Activated naive CD4-positive, alpha-beta T cell treated with Interleukin-2 at 50 U/mL for 16 hours (primary cell): ENCODE measurements at regions not wholly inside any gene's neighbourhood (a gene's known extent, or its start where the extent isn't known, plus 50 kb on each side); places are given as distances from the start of the nearest gene placed in this dataset.

Experiments
- DNase-seq: peaks from one replicate; pipeline ENCODE4 v3.0.0-alpha.2; 2020

DNA sequence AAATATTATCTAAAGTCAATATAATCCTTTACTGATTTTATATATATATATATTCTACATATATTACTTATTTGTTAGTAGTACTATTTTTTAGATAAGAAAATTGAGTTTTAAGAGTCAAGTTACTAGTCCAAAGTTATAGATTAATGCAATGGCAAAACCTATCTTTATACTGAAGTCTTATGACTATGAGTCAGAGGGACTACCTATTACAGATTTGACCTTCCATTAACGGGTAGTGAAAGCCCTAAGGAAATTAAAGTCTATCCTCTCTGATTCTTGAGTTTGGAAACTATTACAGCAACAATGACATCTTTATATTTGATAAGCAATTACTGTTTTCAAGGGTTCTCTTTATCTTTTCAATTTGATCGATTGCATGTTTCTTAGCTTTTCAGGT lies 315.8 kb downstream of the CASP12 start:
- DNase-seq, result no peak

DNA sequence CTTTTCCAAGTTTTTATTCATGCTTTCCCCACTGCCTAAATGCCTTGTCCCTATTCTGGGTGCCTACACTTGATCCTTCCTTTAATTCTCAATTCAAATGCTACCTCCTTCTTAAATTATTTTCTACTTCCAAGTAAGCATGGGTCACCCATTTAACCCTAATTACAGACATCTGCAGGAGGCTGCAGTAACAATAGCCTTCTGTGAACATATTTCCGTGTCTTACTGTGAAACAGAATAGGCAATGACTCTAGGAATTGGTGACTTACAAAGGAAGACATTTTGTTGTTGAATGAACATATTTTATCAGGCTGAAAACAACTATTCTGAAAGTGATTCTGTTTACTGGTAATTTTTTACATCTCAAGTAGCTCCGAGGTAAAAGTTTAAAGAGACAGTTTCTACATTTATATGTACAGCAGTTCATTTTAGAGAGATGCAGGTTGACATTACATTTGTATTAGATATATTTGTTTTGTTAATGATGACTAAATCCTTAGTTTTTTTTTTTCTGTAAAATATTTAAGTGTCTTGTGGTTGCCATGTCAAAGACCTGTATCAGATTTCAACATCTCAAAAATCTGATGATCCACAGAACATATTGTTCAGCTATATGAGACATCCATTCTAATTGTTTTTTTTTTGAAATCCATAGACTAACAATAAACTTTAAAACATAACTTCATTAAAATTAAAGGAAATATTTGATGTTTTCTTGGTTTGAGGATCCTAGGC lies 316.8 kb downstream of the CASP12 start:
- no peak for DNase-seq

DNA sequence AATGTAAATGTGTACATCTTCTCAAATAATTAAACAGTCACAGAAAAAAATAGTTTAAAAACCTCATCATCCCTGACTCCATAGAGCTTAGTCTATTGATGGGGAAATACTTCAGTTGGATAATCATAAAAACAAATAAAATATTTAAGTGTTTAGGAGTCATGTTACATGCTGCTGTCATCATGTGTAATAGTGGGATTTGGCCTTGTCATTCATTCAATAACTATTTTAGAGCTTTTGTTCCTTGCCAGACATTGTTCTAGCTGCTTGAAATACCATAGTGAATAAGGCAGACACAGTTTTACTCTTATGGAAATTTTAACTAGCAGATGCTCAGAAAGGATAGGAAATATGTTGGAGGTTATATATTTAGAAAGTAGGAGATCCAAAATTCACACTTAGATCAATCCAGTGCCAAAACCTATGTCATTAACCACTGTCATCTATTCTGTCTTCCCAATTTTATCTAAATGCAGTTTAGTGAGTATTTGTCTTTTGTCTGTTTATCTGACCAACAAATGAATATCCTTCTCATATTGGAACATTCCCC lies 324.7 kb downstream of the CASP12 start:
- no peak for DNase-seq

DNA sequence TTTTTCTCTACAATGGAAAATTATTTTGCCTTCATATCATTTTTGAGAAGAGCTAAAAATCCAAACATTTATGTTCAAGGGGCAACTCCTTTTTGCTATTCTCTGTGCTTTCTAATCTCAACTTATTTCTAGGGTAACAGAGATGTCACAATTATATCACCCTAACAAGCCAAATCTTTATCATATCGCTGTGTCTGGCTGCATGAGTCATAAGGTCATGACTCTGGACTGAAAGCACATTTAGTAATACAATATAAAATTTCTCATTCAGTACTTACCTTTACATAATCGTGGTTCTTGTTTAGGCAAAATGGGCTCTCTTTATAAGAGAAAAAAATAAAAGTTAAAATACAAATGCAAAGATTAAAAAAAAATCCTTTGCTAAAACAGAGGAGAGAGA lies 326.0 kb downstream of the CASP12 start:
- no peak for DNase-seq

DNA sequence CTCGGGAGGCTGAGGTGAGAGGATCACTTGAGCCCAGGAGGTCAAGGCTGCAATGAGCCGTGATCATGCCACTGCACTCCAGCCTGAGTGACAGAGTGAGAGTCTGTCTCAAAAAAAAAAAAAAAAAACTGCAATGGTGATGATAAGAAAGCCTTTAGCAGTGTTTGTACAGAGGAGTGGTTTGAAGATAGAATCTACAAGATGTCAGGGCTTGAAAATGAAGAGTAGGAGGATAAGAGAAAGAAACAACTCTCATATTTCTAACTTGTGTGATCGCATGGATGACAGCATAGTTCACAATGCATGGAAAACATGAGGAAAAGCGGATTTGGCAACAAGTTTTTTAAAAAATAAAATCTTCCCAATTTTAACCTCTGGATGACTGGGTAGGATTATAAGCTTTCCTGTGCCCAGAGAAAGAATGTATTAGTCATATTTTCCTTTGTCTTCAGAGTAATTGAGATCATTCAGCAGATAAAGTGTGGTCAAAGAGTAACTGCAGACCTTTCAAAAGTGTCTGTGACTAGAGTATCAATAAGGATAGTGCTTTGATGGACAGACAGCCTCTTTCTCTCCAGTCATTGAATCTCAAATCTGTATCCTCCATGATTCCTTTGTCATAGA lies 328.1 kb downstream of the CASP12 start:
- no peak for DNase-seq

DNA sequence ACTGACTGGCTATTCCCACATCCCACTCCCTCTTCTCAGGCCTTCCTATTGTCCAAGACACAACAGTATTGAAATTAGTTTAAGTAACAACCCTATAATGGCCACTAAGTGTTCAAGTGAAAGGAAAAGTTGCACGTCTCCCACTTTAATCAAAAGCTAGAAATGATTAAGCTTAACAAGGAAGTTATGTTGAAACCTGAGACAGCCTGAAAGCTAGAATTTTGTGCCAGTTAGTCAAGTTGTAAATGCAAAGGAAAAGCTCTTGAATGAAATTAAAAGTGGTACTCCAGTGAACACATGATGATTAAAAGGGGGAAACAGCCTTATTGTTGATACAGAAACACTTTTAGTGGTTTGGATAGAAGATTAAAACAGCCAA lies 332.7 kb downstream of the CASP12 start:
- DNase-seq, result no peak

DNA sequence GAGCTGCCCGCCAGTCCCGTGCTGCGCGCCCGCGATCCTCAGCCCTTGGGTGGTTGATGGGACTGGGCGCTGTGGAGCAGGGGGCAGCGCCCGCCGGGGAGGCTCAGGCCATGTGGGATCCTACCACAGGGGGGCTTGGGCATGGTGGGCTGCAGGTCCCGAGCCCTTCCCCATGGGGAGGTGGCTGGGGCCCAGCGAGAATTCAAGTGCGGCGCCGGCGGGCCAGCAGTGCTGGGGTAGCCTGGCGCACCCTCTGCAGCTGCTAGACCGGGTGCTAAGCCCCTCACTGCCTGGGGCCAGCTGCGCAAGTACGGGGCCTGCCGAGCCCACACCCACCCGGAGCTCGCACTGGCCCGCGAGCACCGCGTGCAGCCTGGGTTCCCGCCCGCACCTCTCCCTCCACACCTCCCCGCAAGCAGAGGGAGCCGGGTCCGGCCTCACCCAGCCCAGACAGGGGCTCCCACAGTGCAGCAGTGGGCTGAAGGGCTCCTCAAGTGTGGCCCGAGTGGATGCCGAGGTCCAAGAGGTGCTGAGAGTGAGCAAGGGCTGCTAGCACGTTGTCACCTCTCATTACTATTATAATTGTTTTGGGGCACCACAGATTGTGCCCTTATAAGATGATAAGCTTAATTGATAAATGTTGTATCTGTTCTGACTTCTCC lies 333.2 kb downstream of the CASP12 start:
- no peak for DNase-seq

DNA sequence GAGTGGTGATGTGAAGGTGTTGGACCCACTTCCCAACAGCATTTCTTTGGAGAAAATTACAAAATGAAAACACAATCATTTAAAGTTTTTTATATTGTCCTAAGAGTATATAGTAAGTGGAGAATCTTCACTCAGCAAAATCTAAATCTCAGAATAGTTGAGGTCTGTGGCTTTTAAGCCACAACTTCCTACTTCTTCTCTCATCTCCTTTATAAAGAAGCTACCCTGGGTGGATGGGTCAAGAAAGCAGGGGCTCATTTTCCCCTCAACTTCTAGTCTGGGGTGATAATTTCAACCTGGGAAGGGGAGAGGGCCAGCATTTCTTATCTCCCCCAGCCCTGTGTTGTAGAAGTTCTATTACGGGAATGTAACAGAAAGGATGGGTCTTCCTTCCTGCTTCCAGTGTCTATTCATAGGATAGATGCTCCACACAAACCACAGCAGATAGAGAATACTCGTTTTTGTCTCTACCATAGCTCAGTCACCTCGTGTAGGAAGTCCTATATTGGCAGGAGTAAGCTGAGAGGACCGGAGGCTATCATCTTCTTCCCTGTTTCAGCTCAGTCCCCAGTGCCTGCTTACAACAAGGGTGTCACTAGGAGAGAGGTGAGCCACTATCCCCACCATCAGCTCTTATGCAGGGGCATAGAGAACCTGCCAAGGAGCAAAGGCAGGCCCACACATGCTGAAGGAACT lies 341.5 kb downstream of the CASP12 start:
- no peak for DNase-seq

DNA sequence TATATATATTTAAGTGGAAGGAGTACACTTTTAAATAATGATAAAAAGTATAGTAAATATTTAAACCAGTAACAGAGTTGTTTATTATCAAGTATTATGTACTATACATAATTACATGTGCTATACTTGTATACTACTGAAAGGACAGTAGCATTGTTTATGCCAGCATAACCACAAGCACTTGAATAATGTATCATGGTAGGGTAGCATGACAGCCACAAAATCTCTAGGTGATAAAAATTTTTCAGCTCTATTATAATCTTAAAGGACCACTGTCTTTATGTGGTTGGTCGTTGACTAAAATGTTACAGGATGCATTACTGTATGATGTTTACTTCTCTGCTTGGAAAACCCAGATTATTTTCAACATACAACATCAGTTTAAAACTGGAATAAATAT lies 349.2 kb downstream of the CASP12 start:
- no peak for DNase-seq

DNA sequence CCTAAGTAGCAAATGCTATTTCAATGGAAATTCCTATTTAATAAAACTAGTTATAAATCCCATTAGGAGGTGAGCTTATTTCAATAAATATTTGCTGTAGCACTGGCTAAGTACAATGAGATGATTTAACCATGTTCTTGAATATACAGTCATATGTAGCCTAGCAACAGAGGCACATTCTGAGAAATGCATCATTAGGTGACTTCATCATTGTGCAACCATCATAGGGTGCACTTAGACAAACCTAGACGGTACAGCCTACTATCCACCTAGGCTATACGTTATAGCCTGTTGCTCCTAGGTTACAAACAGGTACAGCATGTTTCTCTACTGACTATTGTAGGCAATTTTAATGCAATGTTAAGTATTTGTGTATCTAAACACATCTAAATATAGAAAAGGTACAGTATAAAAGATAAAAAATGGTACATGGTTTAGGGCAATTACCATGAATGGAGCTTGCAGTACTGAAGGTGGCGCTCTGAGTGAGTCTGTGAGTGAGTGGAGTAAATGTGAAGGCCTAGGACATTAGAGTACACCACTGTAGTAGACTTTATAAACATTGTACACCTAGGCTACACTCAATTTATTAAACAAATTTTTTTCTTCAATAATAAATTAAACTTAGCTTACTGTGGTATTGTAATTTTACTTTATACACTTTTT lies 350.1 kb downstream of the CASP12 start:
- DNase-seq, result no peak

DNA sequence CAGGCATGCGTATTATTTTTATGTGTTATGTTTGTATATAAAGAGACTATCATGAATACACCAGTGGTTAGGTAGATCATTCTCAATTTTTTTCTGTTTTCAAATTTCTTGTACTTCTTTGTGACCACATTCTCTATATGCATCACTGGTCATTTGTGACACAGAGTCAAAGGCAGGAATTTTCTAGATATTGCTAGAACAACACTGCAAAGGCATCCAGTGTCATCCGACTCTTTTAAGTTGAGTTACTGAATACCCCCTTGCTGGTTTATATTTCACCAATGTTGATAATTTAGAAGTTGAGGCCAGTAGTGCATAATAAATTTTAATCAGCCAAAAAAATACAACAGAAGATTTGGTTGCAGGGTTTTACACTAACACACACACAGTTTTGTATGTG lies 351.8 kb downstream of the CASP12 start:
- DNase-seq, result no peak

DNA sequence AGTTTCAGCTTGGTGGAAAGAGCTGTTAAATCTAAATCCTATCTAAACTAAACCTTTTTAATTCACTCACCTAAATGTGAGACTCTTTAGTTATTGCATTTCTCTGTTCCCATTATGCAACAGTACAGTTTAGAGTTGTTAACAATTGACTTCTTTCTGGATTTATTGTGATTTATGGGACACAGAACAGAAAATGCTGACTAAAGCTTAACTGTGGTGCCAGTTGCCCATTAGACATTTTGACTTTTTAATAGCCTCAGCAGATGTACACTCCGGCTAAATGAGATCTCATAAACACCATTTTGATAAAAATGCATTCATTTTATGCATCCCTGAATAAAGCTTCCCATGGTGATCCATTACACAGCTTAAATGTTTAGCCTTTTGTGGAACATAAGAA lies 356.6 kb downstream of the CASP12 start:
- no peak for DNase-seq

DNA sequence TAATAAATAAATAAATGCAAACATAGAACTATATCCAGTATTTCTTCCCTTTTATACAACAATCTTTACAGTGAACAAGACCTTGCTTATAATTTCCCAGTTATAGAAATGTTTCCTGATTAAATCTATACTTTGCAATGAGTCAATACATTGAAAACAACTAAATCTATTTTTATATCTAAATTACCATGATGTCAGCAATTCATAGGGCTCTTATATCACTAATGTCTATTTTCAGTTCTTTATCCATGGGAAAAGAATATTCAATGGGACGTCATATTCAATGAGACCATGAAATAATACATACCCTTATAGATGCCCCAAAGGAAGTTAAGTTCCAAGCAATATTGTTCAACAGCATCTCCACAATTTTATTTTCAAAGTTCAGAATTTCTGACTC lies 359.9 kb downstream of the CASP12 start:
- no peak for DNase-seq

DNA sequence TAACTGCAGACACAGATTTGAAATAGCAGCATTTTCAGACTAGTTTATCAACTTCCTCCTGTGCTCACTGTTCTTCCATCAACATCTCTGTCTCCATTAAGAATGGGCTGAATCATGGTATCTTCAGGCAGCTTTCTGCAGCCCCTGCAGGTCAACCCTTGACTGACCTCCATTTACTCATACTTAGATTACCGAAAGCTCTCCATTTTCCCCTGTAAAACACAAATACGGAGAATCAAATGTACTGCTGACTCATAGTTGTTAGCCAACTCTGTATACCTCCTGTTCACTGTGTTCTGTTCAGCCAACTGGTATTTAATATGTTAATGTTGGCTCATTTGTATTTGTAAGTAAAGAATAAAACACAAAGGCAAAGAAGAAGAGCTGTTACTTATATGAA lies 364.0 kb downstream of the CASP12 start:
- no peak for DNase-seq

DNA sequence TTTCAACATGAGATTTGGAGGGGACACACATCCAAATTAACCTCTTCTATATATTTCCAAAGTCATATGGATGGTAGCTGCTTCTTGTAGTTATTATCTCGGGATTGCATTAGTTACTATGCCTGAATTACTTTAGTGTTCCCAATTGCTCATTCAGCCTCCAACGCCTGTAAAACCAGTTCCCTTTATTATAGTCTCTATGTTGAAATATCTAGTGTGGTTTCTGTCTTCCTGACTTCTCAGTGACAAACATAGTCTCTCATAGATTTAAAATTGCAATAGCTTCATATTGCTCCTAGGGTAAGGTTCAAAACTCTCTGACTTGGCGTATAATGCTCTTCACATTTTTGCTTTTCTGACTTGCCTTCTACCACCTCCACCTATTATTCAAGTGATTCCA lies 366.4 kb downstream of the CASP12 start:
- DNase-seq, result no peak

DNA sequence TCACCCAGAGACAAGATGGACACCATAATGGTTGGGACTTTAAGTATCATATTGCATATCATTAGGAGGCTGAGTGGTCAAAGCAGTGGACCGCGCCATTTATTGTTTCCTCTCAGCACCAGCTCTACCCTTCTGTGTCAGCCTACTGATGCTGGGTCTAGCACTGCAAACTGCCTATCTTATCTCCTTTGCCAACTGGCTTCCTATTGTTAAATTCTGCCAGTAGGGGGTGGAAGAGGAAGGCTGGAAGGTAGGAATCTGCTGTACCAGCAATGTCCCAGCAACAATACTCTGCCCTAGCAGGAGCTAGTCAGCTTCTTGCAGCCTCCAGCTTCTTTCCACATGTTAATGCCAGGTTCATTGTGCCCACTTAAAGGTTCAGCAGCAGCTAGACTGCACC lies 367.1 kb upstream of the PDGFD start:
- DNase-seq, result no peak

DNA sequence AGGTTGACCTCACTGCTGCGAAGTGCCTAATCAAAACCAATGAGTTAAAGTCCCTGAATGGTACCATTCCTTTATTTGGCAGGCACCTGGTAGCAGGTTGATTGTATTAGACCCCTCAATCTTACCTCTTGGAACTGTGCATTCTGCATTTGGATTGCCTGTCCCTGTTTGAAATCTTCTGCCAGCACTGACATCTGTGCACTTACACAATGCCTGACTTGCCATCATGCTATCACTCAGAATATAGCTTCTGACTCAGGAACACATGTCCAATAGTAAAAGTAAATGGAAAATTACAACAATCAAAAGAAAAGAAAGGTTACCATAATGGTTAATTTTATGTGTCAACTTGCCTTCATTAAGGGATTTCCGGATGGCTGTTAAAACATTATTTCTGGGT lies 366.0 kb upstream of the PDGFD start:
- no peak for DNase-seq

DNA sequence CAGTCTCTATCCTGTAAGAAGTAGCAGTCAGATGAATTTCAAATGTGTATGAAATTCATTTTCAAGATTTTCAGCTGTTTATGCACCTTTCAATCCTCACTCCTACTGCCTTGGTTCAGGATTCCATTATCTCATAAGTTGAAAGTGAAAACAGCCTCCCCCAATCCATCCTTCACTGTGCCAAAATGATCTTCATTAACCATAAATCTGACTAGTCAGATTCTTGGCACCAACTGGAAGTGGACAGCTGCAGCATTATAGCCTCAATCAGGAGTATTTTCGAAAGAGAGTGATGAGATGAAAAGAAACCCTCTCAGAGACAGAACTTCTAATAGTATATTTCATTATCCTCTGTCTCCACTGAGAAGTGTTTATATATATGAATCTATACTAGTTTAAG lies 365.3 kb upstream of the PDGFD start:
- DNase-seq, result no peak

DNA sequence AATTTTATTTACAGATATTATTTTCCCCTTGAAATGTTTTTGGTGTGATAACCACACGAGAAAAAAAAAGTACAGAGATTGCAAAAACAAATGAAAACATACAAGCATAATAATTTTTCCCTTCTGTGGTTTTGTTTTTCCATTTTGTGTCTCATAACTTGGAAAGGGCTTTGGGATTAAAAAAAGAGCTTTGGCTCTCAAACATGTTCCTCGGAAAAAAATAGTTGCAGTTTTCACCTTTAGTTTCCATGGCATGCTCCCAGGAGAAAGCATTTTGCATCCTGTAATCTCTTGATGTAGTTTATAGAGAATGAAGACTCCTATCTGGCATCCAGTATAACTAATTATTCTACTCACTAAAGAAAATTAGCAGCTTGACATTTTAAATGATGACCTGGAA lies 362.1 kb upstream of the PDGFD start:
- no peak for DNase-seq

DNA sequence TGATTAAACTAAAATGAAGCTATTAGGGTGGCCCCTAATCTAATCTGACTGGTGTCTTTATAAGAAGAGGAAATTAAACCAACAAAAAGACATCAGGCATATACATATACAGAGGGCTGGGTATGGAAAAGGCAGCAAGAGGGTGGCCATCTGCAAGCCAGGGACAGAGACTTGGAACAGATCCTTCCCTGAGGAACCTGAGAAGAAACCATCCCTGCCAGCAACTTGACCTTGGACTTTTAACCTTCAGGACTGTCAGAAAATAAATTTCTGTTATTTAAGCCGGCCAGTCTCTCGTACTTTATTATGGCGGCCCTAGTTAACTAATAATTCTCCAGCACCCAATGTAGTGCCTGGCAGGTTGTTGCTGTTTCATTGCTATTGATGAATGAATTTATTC lies 361.5 kb upstream of the PDGFD start:
- no peak for DNase-seq

DNA sequence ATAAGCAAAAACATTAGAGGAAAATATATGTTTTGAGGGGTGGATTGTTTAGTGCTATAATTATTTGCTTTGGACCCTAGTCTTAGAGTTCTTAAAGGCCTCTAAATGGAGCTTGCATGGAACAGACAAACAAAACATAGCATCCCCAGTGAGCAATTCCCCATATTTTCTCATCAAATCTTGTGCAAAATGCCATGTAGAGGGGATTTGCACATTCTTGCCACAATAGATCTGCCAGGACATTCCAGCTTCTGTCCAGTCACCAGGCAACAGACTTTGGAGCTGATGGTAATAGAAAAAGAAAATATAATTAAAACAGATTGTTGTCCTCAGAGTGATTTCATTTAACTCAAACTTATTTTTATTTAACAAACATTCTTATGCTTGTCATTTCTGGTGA lies 360.3 kb upstream of the PDGFD start:
- no peak for DNase-seq

DNA sequence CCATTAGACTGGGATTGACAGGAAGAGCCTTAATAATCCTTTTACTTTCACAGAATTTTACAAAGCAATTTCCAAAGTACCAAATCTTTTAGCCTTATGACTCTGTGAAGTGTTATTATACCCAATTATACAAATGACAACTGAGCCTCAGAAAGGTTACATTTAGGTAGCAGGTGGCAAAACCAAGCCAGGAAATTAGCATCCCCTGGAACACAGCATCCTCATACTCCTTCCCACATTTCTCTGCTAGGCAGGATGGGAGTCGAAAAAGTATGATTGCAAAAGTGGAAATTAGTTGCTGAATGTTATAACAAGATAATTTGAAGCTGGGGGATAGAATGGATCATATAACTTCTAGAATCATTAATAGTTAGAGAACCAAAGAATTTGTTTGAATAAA lies 359.7 kb upstream of the PDGFD start:
- no peak for DNase-seq

DNA sequence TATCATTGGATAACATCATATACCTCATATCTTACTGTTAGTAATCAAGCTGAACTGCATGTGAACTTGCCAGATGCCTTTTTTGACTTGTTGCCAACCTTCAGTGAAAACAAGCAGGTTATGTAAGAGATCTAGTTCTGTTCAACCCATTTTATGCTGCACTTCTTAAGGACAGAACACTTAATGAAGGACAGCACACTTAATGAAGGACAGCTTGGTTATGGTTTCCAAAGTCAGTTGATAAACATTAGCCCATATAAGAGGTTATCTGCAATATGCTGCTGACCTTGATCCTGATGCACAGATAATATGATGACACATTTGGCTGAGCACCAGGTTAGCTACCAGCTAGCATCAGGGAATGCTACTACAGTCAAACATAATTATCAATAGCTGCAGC lies 358.7 kb upstream of the PDGFD start:
- DNase-seq, result no peak
